ENCODE measurements at regions not wholly inside any gene's neighbourhood (a gene's known extent, or its start where the extent isn't known, plus 50 kb on each side); places are given as distances from the start of the nearest gene placed in this dataset.

DNA sequence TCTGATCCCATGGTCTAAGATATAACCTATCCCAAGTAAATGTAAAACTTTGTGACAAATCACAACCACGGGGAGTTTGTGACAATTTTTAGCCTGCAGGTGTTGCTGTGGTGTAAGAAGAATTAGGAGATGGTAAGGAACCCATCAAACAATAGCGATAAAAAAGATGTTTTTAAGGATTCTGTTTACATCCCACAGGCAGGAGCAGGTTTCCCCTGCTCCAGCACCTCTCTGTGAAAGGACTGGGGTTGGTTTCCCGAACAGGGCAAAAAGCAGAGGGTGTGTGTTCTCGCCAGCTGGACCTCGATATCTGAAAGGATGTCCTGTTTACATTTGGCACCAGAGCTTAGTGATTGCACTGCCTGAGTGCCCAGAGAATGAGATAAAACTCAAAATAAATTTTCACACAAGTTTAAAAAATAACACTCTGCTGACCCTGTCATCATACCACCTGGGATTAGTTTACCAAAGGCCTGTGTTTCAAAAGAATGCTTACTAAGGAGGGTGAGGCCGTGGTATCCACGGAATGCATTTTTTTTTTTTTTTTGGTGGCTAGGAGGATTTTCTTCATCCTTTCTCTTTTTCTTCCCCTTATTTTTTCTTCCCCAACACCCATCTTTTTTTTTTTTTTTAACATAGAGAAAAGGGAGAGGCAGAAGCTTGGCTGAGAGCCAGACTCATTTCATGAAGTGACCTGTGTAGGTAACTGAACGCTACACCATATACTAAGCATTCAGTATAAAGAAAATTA, 151.8 kb upstream of the DPH6 start:
- no peaks in the 10 kb centered on the region for H3K4me1 ChIP-seq (ENCODE audit: control insufficient read depth in 2 of 2, insufficient read depth in 2 of 2, low read length in 2 of 2)
- H2AFZ ChIP-seq (ENCODE audit: insufficient read depth, low read depth, low read length, poor library complexity, severe bottlenecking): no peak overlapping the region
- 59% methylated on average over 2 of the region's 8 CpGs for WGBS (ENCODE audit: insufficient coverage)
- ATAC-seq (ENCODE audit: low read depth) (no peak), DNase-seq (no peak)
- no peaks in the 10 kb centered on the region for H3K27me3 ChIP-seq (replicated peaks in 1 of 4; ENCODE audit: control extremely low read depth in 1 of 4, control insufficient read depth in 3 of 4, insufficient read depth in 4 of 4, low read length in 3 of 4)
- H3K36me3 ChIP-seq (replicated peaks in 1 of 2; ENCODE audit: control extremely low read depth in 1 of 2, control insufficient read depth in 1 of 2, extremely low read depth in 1 of 2, insufficient read depth in 2 of 2, low read length in 1 of 2): no peaks in the 10 kb centered on the region
- H3K27ac ChIP-seq (ENCODE audit: low read length in 2 of 2): no peak overlapping the region
- H3K4me2 ChIP-seq (replicated peaks; ENCODE audit: low read depth, low read length, poor library complexity, severe bottlenecking): no peak overlapping the region
- POLR2A ChIA-PET: no interaction called here
- Mint-ChIP-seq H3K27me3 (no peaks in the 10 kb centered on the region), H3K9me3 (ENCODE audit: insufficient read depth) (no peaks in the 10 kb centered on the region), H3K4me1 (no peaks in the 10 kb centered on the region), H3K27ac (no peak overlapping the region), H3K4me3 (no peak overlapping the region)
- CTCF ChIA-PET: no interaction called here
- H3K9me3 ChIP-seq (ENCODE audit: control extremely low read depth in 1 of 3, control insufficient read depth in 2 of 3, insufficient read depth in 1 of 3, low read length in 2 of 3): no peaks in the 10 kb centered on the region
- intact Hi-C loops (cut with micrococcal nuclease): no loop called here
- no peak overlapping the region for H3K9ac ChIP-seq (ENCODE audit: low read length)
- no peak for TF ChIP-seq CTCF (IDR thresholded peaks at IDR 0.05)
- H4K20me1 ChIP-seq (ENCODE audit: control insufficient read depth, insufficient read depth, low read length, poor library complexity, severe bottlenecking): no peaks in the 10 kb centered on the region
- no peak overlapping the region for H3K4me3 ChIP-seq (ENCODE audit: control extremely low read depth in 1 of 5, extremely low read depth in 1 of 5, insufficient read depth in 1 of 5, low read depth in 2 of 5, low read length in 4 of 5)
- H3K79me2 ChIP-seq (ENCODE audit: control insufficient read depth, insufficient read depth, low read length): no peaks in the 10 kb centered on the region

DNA sequence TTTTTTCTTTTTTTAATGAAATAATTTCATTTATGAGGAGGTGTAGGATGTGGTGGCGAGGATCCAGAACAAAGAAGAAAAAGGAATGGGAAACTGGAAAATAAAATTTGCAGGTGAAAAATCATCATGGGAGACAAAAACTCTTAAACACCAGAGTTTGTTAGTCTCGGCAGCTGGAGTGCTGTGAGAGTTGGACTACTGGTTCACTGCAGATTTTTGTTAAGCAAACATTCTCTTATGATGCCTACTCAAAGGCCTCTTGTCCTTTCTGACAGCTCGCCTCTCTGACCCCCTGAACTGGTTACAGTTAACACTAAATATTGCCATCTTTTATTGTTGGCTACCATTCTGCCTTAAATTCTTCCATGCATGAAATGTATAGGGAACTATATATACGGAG, 152.4 kb upstream of the DPH6 start:
- no peak overlapping the region for H2AFZ ChIP-seq (ENCODE audit: insufficient read depth, low read depth, low read length, poor library complexity, severe bottlenecking)
- Mint-ChIP-seq H3K4me1 (no peaks in the 10 kb centered on the region), H3K27ac (no peak overlapping the region), H3K4me3 (no peak overlapping the region), H3K27me3 (no peaks in the 10 kb centered on the region), H3K9me3 (ENCODE audit: insufficient read depth) (no peaks in the 10 kb centered on the region)
- ATAC-seq (ENCODE audit: low read depth) (no peak), DNase-seq (no peak)
- no peak overlapping the region for H3K27ac ChIP-seq (ENCODE audit: low read length in 2 of 2)
- no peaks in the 10 kb centered on the region for H4K20me1 ChIP-seq (ENCODE audit: control insufficient read depth, insufficient read depth, low read length, poor library complexity, severe bottlenecking)
- ChIA-PET CTCF (interaction anchor here (0.6 kb wide), 1 partner anchor 25 kb away, joined by 3 read pairs; no protein-coding TSS in a partner anchor), POLR2A (no interaction called here)
- no peaks in the 10 kb centered on the region for H3K9me3 ChIP-seq (ENCODE audit: control extremely low read depth in 1 of 3, control insufficient read depth in 2 of 3, insufficient read depth in 1 of 3, low read length in 2 of 3)
- H3K36me3 ChIP-seq (replicated peaks in 1 of 2; ENCODE audit: control extremely low read depth in 1 of 2, control insufficient read depth in 1 of 2, extremely low read depth in 1 of 2, insufficient read depth in 2 of 2, low read length in 1 of 2): no peaks in the 10 kb centered on the region
- no peaks in the 10 kb centered on the region for H3K27me3 ChIP-seq (replicated peaks in 1 of 4; ENCODE audit: control extremely low read depth in 1 of 4, control insufficient read depth in 3 of 4, insufficient read depth in 4 of 4, low read length in 3 of 4)
- no peak overlapping the region for H3K4me3 ChIP-seq (ENCODE audit: control extremely low read depth in 1 of 5, extremely low read depth in 1 of 5, insufficient read depth in 1 of 5, low read depth in 2 of 5, low read length in 4 of 5)
- no peaks in the 10 kb centered on the region for H3K4me1 ChIP-seq (ENCODE audit: control insufficient read depth in 2 of 2, insufficient read depth in 2 of 2, low read length in 2 of 2)
- no peak overlapping the region for H3K9ac ChIP-seq (ENCODE audit: low read length)
- intact Hi-C loops (cut with micrococcal nuclease): no loop called here
- WGBS (ENCODE audit: insufficient coverage): 100% methylated on average over 1 of the region's 4 CpGs
- no peaks in the 10 kb centered on the region for H3K79me2 ChIP-seq (ENCODE audit: control insufficient read depth, insufficient read depth, low read length)
- no peak overlapping the region for H3K4me2 ChIP-seq (replicated peaks; ENCODE audit: low read depth, low read length, poor library complexity, severe bottlenecking)
- no peak for TF ChIP-seq CTCF (IDR thresholded peaks at IDR 0.05)
- TF ChIP-seq EZH2 (IDR thresholded peaks at IDR 0.05; ENCODE audit: borderline replicate concordance, insufficient read depth, low read depth, low read length, poor library complexity, severe bottlenecking): no peak
